ENCODE measurements at regions not wholly inside any gene's neighbourhood (a gene's known extent, or its start where the extent isn't known, plus 50 kb on each side); places are given as distances from the start of the nearest gene placed in this dataset.

GRCh38 chr13:69468624-69469023 is 639.0 kb upstream of the ATXN8OS start:
- Mint-ChIP-seq H3K27ac (no peak overlapping the region), H3K9me3 (peaks cover 7% of the 10 kb centered on the region), H3K4me3 (no peak overlapping the region), H3K4me1 (ENCODE audit: low read depth) (no peaks in the 10 kb centered on the region), H3K27me3 (ENCODE audit: insufficient read depth) (no peaks in the 10 kb centered on the region), H3K36me3 (ENCODE audit: low read depth) (no peaks in the 10 kb centered on the region)
- intact Hi-C loops (cut with micrococcal nuclease): no loop called here
- DNase-seq (ENCODE audit: low spot score): no peak

GRCh38 chr13:69461397-69461796 is 646.2 kb upstream of the ATXN8OS start:
- intact Hi-C loops (cut with micrococcal nuclease): no loop called here
- no peaks in the 10 kb centered on the region for H3K36me3 Mint-ChIP-seq (ENCODE audit: low read depth)
- H3K4me3 Mint-ChIP-seq: no peak overlapping the region

GRCh38 chr13:69459346-69459745 is 648.3 kb upstream of the ATXN8OS start:
- Mint-ChIP-seq H3K27me3 (ENCODE audit: insufficient read depth) (no peaks in the 10 kb centered on the region), H3K27ac (no peak overlapping the region), H3K9me3 (peaks cover 3% of the 10 kb centered on the region), H3K36me3 (ENCODE audit: low read depth) (no peaks in the 10 kb centered on the region), H3K4me1 (ENCODE audit: low read depth) (no peaks in the 10 kb centered on the region), H3K4me3 (no peak overlapping the region)
- DNase-seq (ENCODE audit: low spot score): no peak
- intact Hi-C loops (cut with micrococcal nuclease): no loop called here

More at GRCh38 chr13:69461397-69461796, 646.2 kb upstream of the ATXN8OS start:
- no peak for DNase-seq (ENCODE audit: low spot score)
- Mint-ChIP-seq H3K4me1 (ENCODE audit: low read depth) (no peaks in the 10 kb centered on the region), H3K9me3 (peaks cover 10% of the 10 kb centered on the region), H3K27me3 (ENCODE audit: insufficient read depth) (no peaks in the 10 kb centered on the region), H3K27ac (no peak overlapping the region)

- Mint-ChIP-seq H3K4me1 (ENCODE audit: low read depth) (no peaks in the 10 kb centered on the region), H3K36me3 (ENCODE audit: low read depth) (no peaks in the 10 kb centered on the region), H3K9me3 (peaks cover 3% of the 10 kb centered on the region), H3K27me3 (ENCODE audit: insufficient read depth) (no peaks in the 10 kb centered on the region), H3K4me3 (no peak overlapping the region), H3K27ac (no peak overlapping the region)
- intact Hi-C loops (cut with micrococcal nuclease): no loop called here
- no peak for DNase-seq (ENCODE audit: low spot score)
Measured at GRCh38 chr13:69458013-69458412, 649.6 kb upstream of the ATXN8OS start.

- Mint-ChIP-seq H3K4me3 (no peak overlapping the region), H3K36me3 (ENCODE audit: low read depth) (no peaks in the 10 kb centered on the region), H3K27me3 (ENCODE audit: insufficient read depth) (no peaks in the 10 kb centered on the region), H3K27ac (no peak overlapping the region), H3K4me1 (ENCODE audit: low read depth) (no peaks in the 10 kb centered on the region), H3K9me3 (peaks cover 8% of the 10 kb centered on the region)
- intact Hi-C loops (cut with micrococcal nuclease): no loop called here
- DNase-seq (ENCODE audit: low spot score): no peak
Measured at GRCh38 chr13:69450245-69450644, 657.4 kb upstream of the ATXN8OS start.

GRCh38 chr13:69425235-69425634 is 682.4 kb upstream of the ATXN8OS start:
- Mint-ChIP-seq H3K36me3 (ENCODE audit: low read depth) (no peaks in the 10 kb centered on the region), H3K4me1 (ENCODE audit: low read depth) (no peaks in the 10 kb centered on the region), H3K9me3 (peaks cover 58% of the 10 kb centered on the region), H3K27ac (no peak overlapping the region), H3K27me3 (ENCODE audit: insufficient read depth) (no peaks in the 10 kb centered on the region), H3K4me3 (no peak overlapping the region)
- DNase-seq (ENCODE audit: low spot score): no peak
- intact Hi-C loops (cut with micrococcal nuclease): no loop called here

GRCh38 chr13:69423844-69424243 is 683.8 kb upstream of the ATXN8OS start:
- Mint-ChIP-seq H3K27ac (no peak overlapping the region), H3K4me3 (no peak overlapping the region), H3K36me3 (ENCODE audit: low read depth) (no peaks in the 10 kb centered on the region), H3K27me3 (ENCODE audit: insufficient read depth) (no peaks in the 10 kb centered on the region), H3K4me1 (ENCODE audit: low read depth) (no peaks in the 10 kb centered on the region), H3K9me3 (peaks cover 55% of the 10 kb centered on the region)
- intact Hi-C loops (cut with micrococcal nuclease): no loop called here
- no peak for DNase-seq (ENCODE audit: low spot score)

GRCh38 chr13:69418319-69418718 is 689.3 kb upstream of the ATXN8OS start:
- Mint-ChIP-seq H3K36me3 (ENCODE audit: low read depth) (no peaks in the 10 kb centered on the region), H3K4me1 (ENCODE audit: low read depth) (no peaks in the 10 kb centered on the region), H3K4me3 (no peak overlapping the region), H3K27ac (no peak overlapping the region), H3K9me3 (peaks cover 24% of the 10 kb centered on the region), H3K27me3 (ENCODE audit: insufficient read depth) (no peaks in the 10 kb centered on the region)
- intact Hi-C loops (cut with micrococcal nuclease): no loop called here
- no peak for DNase-seq (ENCODE audit: low spot score)

GRCh38 chr13:69410761-69411160 is 696.9 kb upstream of the ATXN8OS start:
- no peaks in the 10 kb centered on the region for H3K27me3 Mint-ChIP-seq (ENCODE audit: insufficient read depth)
- H3K4me3 Mint-ChIP-seq: no peak overlapping the region
- intact Hi-C loops (cut with micrococcal nuclease): no loop called here
- peaks cover 34% of the 10 kb centered on the region for H3K9me3 Mint-ChIP-seq
- no peaks in the 10 kb centered on the region for H3K36me3 Mint-ChIP-seq (ENCODE audit: low read depth)
- DNase-seq (ENCODE audit: low spot score): no peak
- no peaks in the 10 kb centered on the region for H3K4me1 Mint-ChIP-seq (ENCODE audit: low read depth)
- no peak overlapping the region for H3K27ac Mint-ChIP-seq

- intact Hi-C loops (cut with micrococcal nuclease): no loop called here
- Mint-ChIP-seq H3K36me3 (ENCODE audit: low read depth) (no peaks in the 10 kb centered on the region), H3K4me3 (no peak overlapping the region), H3K9me3 (peaks cover 15% of the 10 kb centered on the region), H3K4me1 (ENCODE audit: low read depth) (no peaks in the 10 kb centered on the region), H3K27ac (no peak overlapping the region), H3K27me3 (ENCODE audit: insufficient read depth) (no peaks in the 10 kb centered on the region)
- no peak for DNase-seq (ENCODE audit: low spot score)
Measured at GRCh38 chr13:69391756-69392155, 715.9 kb upstream of the ATXN8OS start.

GRCh38 chr13:69389899-69390298 is 717.7 kb upstream of the ATXN8OS start:
- no peak overlapping the region for H3K4me3 Mint-ChIP-seq
- intact Hi-C loops (cut with micrococcal nuclease): no loop called here
- no peak overlapping the region for H3K27ac Mint-ChIP-seq
- H3K4me1 Mint-ChIP-seq (ENCODE audit: low read depth): no peaks in the 10 kb centered on the region
- DNase-seq (ENCODE audit: low spot score): no peak
- no peaks in the 10 kb centered on the region for H3K27me3 Mint-ChIP-seq (ENCODE audit: insufficient read depth)
- H3K36me3 Mint-ChIP-seq (ENCODE audit: low read depth): no peaks in the 10 kb centered on the region
- peaks cover 16% of the 10 kb centered on the region for H3K9me3 Mint-ChIP-seq

GRCh38 chr13:69373747-69374425 is 733.7 kb upstream of the ATXN8OS start:
- H3K4me1 Mint-ChIP-seq (ENCODE audit: low read depth): no peaks in the 10 kb centered on the region
- H3K27me3 Mint-ChIP-seq (ENCODE audit: insufficient read depth): no peaks in the 10 kb centered on the region
- peaks cover 10% of the 10 kb centered on the region for H3K9me3 Mint-ChIP-seq
- no peak for DNase-seq (ENCODE audit: low spot score)
- intact Hi-C loops (cut with micrococcal nuclease): no loop called here
- no peak overlapping the region for H3K4me3 Mint-ChIP-seq
- H3K27ac Mint-ChIP-seq: no peak overlapping the region
- no peaks in the 10 kb centered on the region for H3K36me3 Mint-ChIP-seq (ENCODE audit: low read depth)

- no peak overlapping the region for H3K4me3 Mint-ChIP-seq
- H3K9me3 Mint-ChIP-seq: peaks cover 29% of the 10 kb centered on the region
- no peaks in the 10 kb centered on the region for H3K27me3 Mint-ChIP-seq (ENCODE audit: insufficient read depth)
- H3K27ac Mint-ChIP-seq: no peak overlapping the region
- no peak for DNase-seq (ENCODE audit: low spot score)
- no peaks in the 10 kb centered on the region for H3K36me3 Mint-ChIP-seq (ENCODE audit: low read depth)
- intact Hi-C loops (cut with micrococcal nuclease): no loop called here
- H3K4me1 Mint-ChIP-seq (ENCODE audit: low read depth): no peaks in the 10 kb centered on the region
Measured at GRCh38 chr13:69363360-69363759, 744.3 kb upstream of the ATXN8OS start.

- DNase-seq (ENCODE audit: low spot score): no peak
- Mint-ChIP-seq H3K36me3 (ENCODE audit: low read depth) (no peaks in the 10 kb centered on the region), H3K4me1 (ENCODE audit: low read depth) (no peaks in the 10 kb centered on the region), H3K27ac (no peak overlapping the region), H3K4me3 (no peak overlapping the region), H3K9me3 (peaks cover 16% of the 10 kb centered on the region), H3K27me3 (ENCODE audit: insufficient read depth) (no peaks in the 10 kb centered on the region)
- intact Hi-C loops (cut with micrococcal nuclease): no loop called here
Measured at GRCh38 chr13:69331245-69331644, 776.4 kb upstream of the ATXN8OS start.

Data from activated T-helper 1 cell treated with anti-CD3 and anti-CD28 coated beads, Interleukin-12 subunit alpha, Interleukin-12 subunit beta, Interleukin-2, Interleukin-4 antibody, amounts not matched to agents 30 ng/mL and 10 ng/mL and 1 ng/mL, durations not matched to agents 14 hours and 24 hours and 36 hours (primary cell).